ENCODE measurements at regions not wholly inside any gene's neighbourhood (a gene's known extent, or its start where the extent isn't known, plus 50 kb on each side); places are given as distances from the start of the nearest gene placed in this dataset.

DNA sequence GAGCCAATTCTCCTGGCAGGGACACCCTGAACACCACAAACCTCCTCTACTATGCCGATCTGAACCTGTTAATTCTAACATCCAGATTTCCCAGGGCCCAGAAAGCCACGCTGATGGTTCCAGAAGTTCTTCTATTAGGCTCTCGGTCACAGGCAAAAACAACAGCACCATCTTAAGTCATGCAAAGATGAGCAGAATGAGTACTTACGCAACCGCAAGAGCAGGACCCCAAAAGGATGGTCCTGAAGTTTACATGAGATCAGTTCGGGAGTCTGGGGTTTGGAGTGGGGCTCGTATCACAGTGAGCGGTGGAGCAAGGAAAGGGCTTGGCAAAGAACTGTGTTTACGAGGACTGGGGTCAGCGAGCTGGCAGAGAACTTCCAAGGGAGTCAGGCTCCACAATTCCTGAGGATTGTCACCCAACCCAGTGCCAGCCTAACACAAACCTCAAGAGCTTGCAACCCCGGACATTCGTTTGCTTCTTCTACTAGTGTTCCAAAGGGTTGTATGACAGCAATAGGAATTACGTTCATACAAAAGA is 532.6 kb downstream of the TNS3 start:
- H3K4me1 Mint-ChIP-seq = peaks cover 50% of the 10 kb centered on the region
- peaks cover 6% of the 10 kb centered on the region for H3K36me3 Mint-ChIP-seq (ENCODE audit: low read depth)
- no peaks in the 10 kb centered on the region for H3K27me3 Mint-ChIP-seq (ENCODE audit: low read depth)
- no peak overlapping the region for H3K4me3 Mint-ChIP-seq
- TF ChIP-seq, protein P1, sequence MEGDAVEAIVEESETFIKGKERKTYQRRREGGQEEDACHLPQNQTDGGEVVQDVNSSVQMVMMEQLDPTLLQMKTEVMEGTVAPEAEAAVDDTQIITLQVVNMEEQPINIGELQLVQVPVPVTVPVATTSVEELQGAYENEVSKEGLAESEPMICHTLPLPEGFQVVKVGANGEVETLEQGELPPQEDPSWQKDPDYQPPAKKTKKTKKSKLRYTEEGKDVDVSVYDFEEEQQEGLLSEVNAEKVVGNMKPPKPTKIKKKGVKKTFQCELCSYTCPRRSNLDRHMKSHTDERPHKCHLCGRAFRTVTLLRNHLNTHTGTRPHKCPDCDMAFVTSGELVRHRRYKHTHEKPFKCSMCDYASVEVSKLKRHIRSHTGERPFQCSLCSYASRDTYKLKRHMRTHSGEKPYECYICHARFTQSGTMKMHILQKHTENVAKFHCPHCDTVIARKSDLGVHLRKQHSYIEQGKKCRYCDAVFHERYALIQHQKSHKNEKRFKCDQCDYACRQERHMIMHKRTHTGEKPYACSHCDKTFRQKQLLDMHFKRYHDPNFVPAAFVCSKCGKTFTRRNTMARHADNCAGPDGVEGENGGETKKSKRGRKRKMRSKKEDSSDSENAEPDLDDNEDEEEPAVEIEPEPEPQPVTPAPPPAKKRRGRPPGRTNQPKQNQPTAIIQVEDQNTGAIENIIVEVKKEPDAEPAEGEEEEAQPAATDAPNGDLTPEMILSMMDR (IDR thresholded peaks at IDR 0.05; ENCODE audit: unreplicated experiment in 3 of 3) = no peak
- peaks cover 7% of the 10 kb centered on the region for H3K9me3 Mint-ChIP-seq
- H3K27ac Mint-ChIP-seq = peak overlapping the region in 2 of 3 experiments; percentile 94 to 95

DNA sequence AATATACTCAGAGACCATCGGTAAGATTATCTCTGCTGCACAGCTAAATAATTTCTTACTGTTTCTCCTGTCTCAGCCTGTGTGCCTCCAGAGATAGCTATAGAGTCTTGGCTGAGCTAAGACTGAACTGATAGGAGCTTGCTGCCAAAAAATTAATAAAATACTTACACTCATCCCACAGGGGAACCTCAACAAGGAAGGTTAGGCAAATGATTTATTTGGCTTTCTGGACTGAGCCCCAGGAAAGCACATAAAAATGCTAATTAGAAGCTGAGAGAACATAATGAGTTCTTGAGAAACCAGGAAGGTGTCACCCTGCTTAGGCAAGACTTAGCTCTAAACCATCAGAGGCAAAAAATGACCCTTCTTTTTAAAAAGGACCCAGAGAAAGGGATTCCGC is 534.5 kb downstream of the TNS3 start:
- peaks cover 62% of the 10 kb centered on the region for H3K4me1 Mint-ChIP-seq

DNA sequence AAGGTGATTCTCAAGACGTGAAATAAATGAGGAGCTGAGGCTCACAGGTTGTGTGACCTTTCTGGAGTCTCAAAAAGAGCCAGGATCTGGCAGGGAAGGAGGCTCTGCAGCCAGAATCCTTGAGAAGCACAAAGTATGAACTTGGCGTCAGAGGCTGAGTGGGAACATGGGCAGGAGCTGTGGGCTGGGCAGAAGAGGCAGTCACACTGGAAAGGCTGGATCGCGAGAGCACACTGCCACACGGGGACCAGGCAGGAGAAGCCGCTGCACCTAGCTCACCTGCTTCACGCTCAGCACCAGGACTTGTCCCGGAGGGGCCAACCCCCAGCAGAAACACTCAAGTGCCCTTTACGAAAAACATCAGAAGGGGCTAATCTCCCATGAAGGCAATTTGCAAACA is 535.0 kb downstream of the TNS3 start:
- H3K4me1 Mint-ChIP-seq = peaks cover 62% of the 10 kb centered on the region
- no peaks in the 10 kb centered on the region for H3K27me3 Mint-ChIP-seq (ENCODE audit: low read depth)
- no peaks in the 10 kb centered on the region for H3K9me3 Mint-ChIP-seq
- TF ChIP-seq, protein P1 (IDR thresholded peaks at IDR 0.05; ENCODE audit: unreplicated experiment in 3 of 3) = no peak
- H3K36me3 Mint-ChIP-seq (ENCODE audit: low read depth) = no peaks in the 10 kb centered on the region
- peak overlapping the region; percentile 9 to 42 (median 40) for H3K4me3 Mint-ChIP-seq
- peak overlapping the region; percentile 87 to 95 (median 94) for H3K27ac Mint-ChIP-seq

More for the DNA sequence above, 534.5 kb downstream of the TNS3 start:
- TF ChIP-seq, protein P1 (IDR thresholded peaks at IDR 0.05; ENCODE audit: unreplicated experiment in 3 of 3) = no peak
- H3K36me3 Mint-ChIP-seq (ENCODE audit: low read depth) = no peaks in the 10 kb centered on the region
- H3K27ac Mint-ChIP-seq = peak overlapping the region; percentile 87 to 95 (median 94)
- H3K4me3 Mint-ChIP-seq = peak overlapping the region; percentile 9 to 42 (median 40)
- H3K27me3 Mint-ChIP-seq (ENCODE audit: low read depth) = no peaks in the 10 kb centered on the region
- no peaks in the 10 kb centered on the region for H3K9me3 Mint-ChIP-seq

DNA sequence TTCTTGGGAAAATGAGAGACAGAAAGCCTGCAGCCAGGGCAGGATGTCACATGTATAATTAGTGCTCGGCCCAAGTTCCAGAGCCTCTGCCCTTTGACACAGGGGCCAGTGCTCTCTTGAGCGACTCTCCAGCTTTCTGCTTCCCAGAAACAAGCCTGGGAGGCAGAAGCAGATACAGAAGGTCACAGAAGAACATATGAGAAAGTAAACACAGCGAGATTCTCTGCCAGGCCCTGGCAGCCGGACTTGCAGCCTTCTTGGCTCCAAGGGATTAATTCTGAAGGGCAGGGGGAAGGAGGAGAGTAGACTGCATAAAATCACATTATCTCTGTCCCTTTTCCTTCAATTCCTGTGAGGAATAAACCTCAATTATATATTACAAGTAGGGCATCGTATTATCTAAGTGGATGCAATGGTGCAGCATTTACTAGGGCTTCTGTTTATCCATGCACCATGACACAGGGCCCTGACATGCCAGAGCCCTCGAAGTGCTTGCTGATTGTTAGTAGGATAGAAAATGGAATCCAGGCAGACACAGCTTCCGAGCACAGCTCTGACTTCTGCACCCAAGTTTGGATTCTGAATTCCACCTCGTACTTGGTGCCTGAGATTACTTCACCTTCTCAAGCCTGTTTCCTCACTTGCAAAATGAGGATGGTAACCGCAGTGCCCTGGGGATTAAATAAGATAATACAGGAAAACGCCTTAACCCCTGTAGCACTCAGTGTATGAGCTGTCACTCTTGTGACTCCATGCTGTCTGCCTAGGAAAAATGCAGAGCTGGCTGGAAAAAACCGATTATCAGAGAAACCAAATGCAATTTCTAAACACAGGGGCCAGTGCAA is 536.5 kb downstream of the TNS3 start:
- Mint-ChIP-seq H3K4me3 (no peak overlapping the region), H3K4me1 (peaks cover 71% of the 10 kb centered on the region), H3K9me3 (no peaks in the 10 kb centered on the region), H3K27ac (peak overlapping the region; percentile 81 to 94 (median 89)), H3K36me3 (ENCODE audit: low read depth) (no peaks in the 10 kb centered on the region), H3K27me3 (ENCODE audit: low read depth) (no peaks in the 10 kb centered on the region)
- TF ChIP-seq, protein P1 (IDR thresholded peaks at IDR 0.05; ENCODE audit: unreplicated experiment in 3 of 3) = no peak

DNA sequence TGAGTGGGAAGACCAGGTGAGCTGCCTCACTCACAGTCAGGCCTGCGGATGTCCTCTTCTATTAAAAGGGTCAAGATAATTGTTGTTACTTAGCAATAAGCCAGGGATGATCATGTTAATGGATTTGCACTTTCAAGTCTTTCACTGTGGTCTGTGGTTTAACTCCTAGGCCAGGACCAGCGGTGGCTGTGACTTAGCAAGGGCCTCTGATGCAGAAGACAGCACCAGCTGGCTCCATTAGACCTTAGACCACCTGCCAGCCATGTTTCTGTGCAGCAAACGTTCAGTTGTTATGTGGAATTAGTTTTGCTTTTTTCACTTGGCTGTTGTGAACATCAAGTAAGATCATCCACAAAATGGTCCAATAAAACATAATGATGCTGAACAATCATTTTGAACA is 537.3 kb downstream of the TNS3 start:
- Mint-ChIP-seq H3K27ac (peak overlapping the region in 2 of 3 experiments; percentile 89 to 94), H3K4me3 (no peak overlapping the region), H3K27me3 (ENCODE audit: low read depth) (no peaks in the 10 kb centered on the region), H3K36me3 (ENCODE audit: low read depth) (no peaks in the 10 kb centered on the region), H3K9me3 (no peaks in the 10 kb centered on the region), H3K4me1 (peaks cover 77% of the 10 kb centered on the region)
- TF ChIP-seq, protein P1 (IDR thresholded peaks at IDR 0.05; ENCODE audit: unreplicated experiment in 3 of 3) = no peak

Data from nephron (organoid).